ENCODE measurements at regions not wholly inside any gene's neighbourhood (a gene's known extent, or its start where the extent isn't known, plus 50 kb on each side); places are given as distances from the start of the nearest gene placed in this dataset.
"Not testable (repeated sequence)": the region's sequence is repeated elsewhere in the genome, so short reads cannot be mapped to it uniquely, and the experiment has no call there.

DNA sequence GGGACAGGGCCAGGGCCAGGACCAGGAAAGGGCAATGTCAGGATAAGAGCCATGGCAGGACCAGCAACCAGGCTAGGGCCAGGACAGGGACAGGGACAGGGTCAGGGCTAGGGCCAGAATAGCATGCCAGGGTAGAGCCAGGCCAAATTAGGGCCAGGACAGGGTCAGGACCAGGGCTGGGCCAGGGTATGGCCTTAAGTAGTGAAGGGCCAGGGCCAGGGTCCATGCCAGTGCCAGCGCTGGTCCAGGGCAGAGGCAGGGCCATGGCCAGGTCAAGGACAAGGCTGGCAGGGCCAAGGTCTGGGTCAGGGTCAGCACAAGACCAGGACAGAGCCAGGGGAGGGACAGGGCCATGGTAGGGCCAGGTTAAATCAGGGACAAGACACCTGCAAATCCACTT is 405.4 kb downstream of the ZNF33B start:
- not testable (repeated sequence) for TF ChIP-seq CTCF, POLR2A, POLR2AphosphoS5 (IDR thresholded peaks at IDR 0.05)
